SK-N-MC (cell line): ENCODE measurements at regions not wholly inside any gene's neighbourhood (a gene's known extent, or its start where the extent isn't known, plus 50 kb on each side); places are given as distances from the start of the nearest gene placed in this dataset.

ENCODE experiments used
- EZH2 ChIP-seq: fragments of 200-600 bp; sonication (generic); IDR thresholded peaks from one replicate; pipeline ENCODE4 v1.6.1; 2017; ENCODE audit warnings: antibody characterized with exemption
- POLR2AphosphoS5 ChIP-seq: IDR thresholded peaks from 2 replicates; pipeline ENCODE4 v1.6.1; 2012; ENCODE audit warnings: mild to moderate bottlenecking, low read depth, low read length, borderline replicate concordance

GRCh38 chr6:21383450-21384085 lies 210.0 kb upstream of the SOX4 start:
- TF ChIP-seq EZH2 (no peak), POLR2AphosphoS5 (no peak)
